HepG2 (cell line): ENCODE measurements at regions not wholly inside any gene's neighbourhood (a gene's known extent, or its start where the extent isn't known, plus 50 kb on each side); places are given as distances from the start of the nearest gene placed in this dataset.

Experiments
- ATAC-seq: fragments of 200-7000 bp; cut with Tn5 transposase; 3 replicates; pipeline ENCODE4 v1.9.1; 2020; ENCODE audit warnings: mild to moderate bottlenecking, moderate library complexity
- BruUV-seq: library from RNA; stranded (reverse); fragments of 400-500 nt; replicated peaks from 2 replicates; lab custom pipeline; 2021; lab: Mats Ljungman, UMichigan
- CTCF ChIA-PET: fragments of 300-600 bp; formaldehyde crosslinking; extraction: SDS; loops from one replicate; lab custom pipeline; 2021; ENCODE audit warnings: low total read pairs, inconsistent platforms, low intra/inter-chr PET ratio; lab: Yijun Ruan, JAX
- POLR2A ChIA-PET: fragments of 350-600 bp; sonication (Branson Sonifier 250); formaldehyde crosslinking; loops from one replicate; lab custom pipeline; 2020; ENCODE audit warnings: antibody characterized with exemption, inconsistent platforms; lab: Yijun Ruan, JAX
- DNase-seq: peaks from one replicate; pipeline ENCODE4 v3.0.0-alpha.2; 2015; ENCODE audit warnings: low spot score
- FAIRE-seq: peaks from 3 replicates; lab custom pipeline; 2011; peaks lifted over from hg19 to GRCh38; lab: Jason Lieb, UNC
- H2AFZ ChIP-seq: one replicate; pipeline ENCODE4 v1.6.1; 2011; ENCODE audit warnings: low read length, inconsistent platforms
- H3K27ac ChIP-seq: fragments of 300-600 bp; 3 replicates; pipeline ENCODE4 v1.8.0; 2011; ENCODE audit warnings: mixed run types, mild to moderate bottlenecking, mixed read lengths, low read length, inconsistent platforms; ENCODE audit not compliant: insufficient read depth; ENCODE audit errors: extremely low read length
- H3K27me3 ChIP-seq, 2 experiments: fragments of 200-600 bp in 1 of 2; 2 replicates in 1 of 2; 3 replicates in 1 of 2; pipeline versions ENCODE4 v1.6.0 to v1.8.0; 2011; ENCODE audit warnings: low read length in 2 of 2, mild to moderate bottlenecking in 2 of 2, moderate library complexity in 2 of 2, inconsistent platforms in 1 of 2; ENCODE audit not compliant: insufficient read depth in 2 of 2, control insufficient read depth in 1 of 2
- H3K36me3 ChIP-seq, 2 experiments: fragments of 200-600 bp in 1 of 2; replicated peaks in 1 of 2; 2 replicates in 1 of 2; 3 replicates in 1 of 2; pipeline versions ENCODE4 v1.5.1 to v1.8.0; 2011; ENCODE audit warnings: low read length in 2 of 2, inconsistent platforms in 1 of 2; ENCODE audit not compliant: insufficient read depth in 2 of 2, control insufficient read depth in 1 of 2
- H3K4me1 ChIP-seq: 2 replicates; pipeline ENCODE4 v1.5.1; 2012; ENCODE audit warnings: low read length, inconsistent platforms; ENCODE audit not compliant: insufficient read depth
- H3K4me2 ChIP-seq: 2 replicates; pipeline ENCODE4 v1.6.0; 2011; ENCODE audit warnings: low read depth, low read length, inconsistent platforms
- H3K4me3 ChIP-seq, 3 experiments: fragments of 200-600 bp in 1 of 3; sonication (generic), shearing (Covaris generic) in 1 of 3; replicated peaks in 1 of 3; 2 replicates each; pipeline ENCODE4 v1.5.1; 2011 to 2016; ENCODE audit warnings: low read length in 3 of 3, inconsistent platforms in 2 of 3, low read depth in 2 of 3, mild to moderate bottlenecking in 2 of 3, control low read depth in 1 of 3, mixed read lengths in 1 of 3; ENCODE audit not compliant: insufficient read depth in 1 of 3
- H3K79me2 ChIP-seq: one replicate; pipeline ENCODE4 v1.6.1; 2011; ENCODE audit warnings: low read length, inconsistent platforms; ENCODE audit not compliant: insufficient read depth
- H3K9ac ChIP-seq: 2 replicates; pipeline ENCODE4 v1.6.0; 2011; ENCODE audit warnings: mild to moderate bottlenecking, low read depth, low read length, inconsistent platforms; ENCODE audit not compliant: insufficient read depth
- H3K9me3 ChIP-seq: 2 replicates; pipeline ENCODE4 v1.5.1; 2012; ENCODE audit warnings: mild to moderate bottlenecking, low read length
- H4K20me1 ChIP-seq: 2 replicates; pipeline ENCODE4 v1.6.0; 2011; ENCODE audit warnings: inconsistent platforms, mild to moderate bottlenecking, low read length, moderate library complexity; ENCODE audit not compliant: insufficient read depth
- AGO2 ChIP-seq: fragments of 200-400 bp; formaldehyde crosslinking; optimal IDR thresholded peaks from 2 replicates; pipeline ENCODE3; 2017; ENCODE audit warnings: mild to moderate bottlenecking, low read depth, low read length, moderate library complexity
- FOXK1 ChIP-seq: sonication (generic); formaldehyde crosslinking; IDR thresholded peaks from 2 replicates; pipeline ENCODE4 v1.4.0; 2020; ENCODE audit warnings: low read depth, missing genetic modification reagents, borderline replicate concordance
- HMG20B ChIP-seq: conservative IDR thresholded peaks from 2 replicates; pipeline ENCODE4 v1.6.1; 2016; ENCODE audit warnings: missing genetic modification reagents, missing compliant biosample characterization
- HMGA1 ChIP-seq: sonication (generic); formaldehyde crosslinking; conservative IDR thresholded peaks from 2 replicates; pipeline ENCODE4 v1.4.0; 2020; ENCODE audit warnings: missing genetic modification reagents
- HOXA5 ChIP-seq: sonication (generic); formaldehyde crosslinking; IDR thresholded peaks from 2 replicates; pipeline ENCODE4 v1.4.0; 2020; ENCODE audit warnings: missing genetic modification reagents
- POLR2AphosphoS2 ChIP-seq: IDR thresholded peaks from 2 replicates; pipeline ENCODE4 v1.6.1; 2011; ENCODE audit warnings: low read depth, low read length, improper control_type of control experiment
- RAD21 ChIP-seq: fragments of 450-650 bp; formaldehyde crosslinking; IDR thresholded peaks from 2 replicates; pipeline ENCODE4 v1.5.0; 2020; ENCODE audit warnings: mild to moderate bottlenecking
- RNF2 ChIP-seq: fragments of 450-650 bp; conservative IDR thresholded peaks from 2 replicates; pipeline ENCODE4 v1.6.1; 2016; ENCODE audit warnings: low read depth
- SMC3 ChIP-seq: IDR thresholded peaks from 2 replicates; pipeline ENCODE4 v1.6.1; 2011; ENCODE audit warnings: low read length, improper control_type of control experiment
- STAG1 ChIP-seq: sonication (generic); formaldehyde crosslinking; IDR thresholded peaks from 2 replicates; pipeline ENCODE4 v1.4.0; 2020; ENCODE audit warnings: missing genetic modification reagents
- TBL1XR1 ChIP-seq: fragments of 150-350 bp; IDR thresholded peaks from 2 replicates; pipeline ENCODE4 v1.6.1; 2014; ENCODE audit warnings: borderline replicate concordance, low read length; ENCODE audit not compliant: partially characterized antibody
- ZNF121 ChIP-seq: sonication (generic); formaldehyde crosslinking; IDR thresholded peaks from 2 replicates; pipeline ENCODE4 v1.5.0; 2020; ENCODE audit warnings: mild to moderate bottlenecking, missing genetic modification reagents
- ZNF549 ChIP-seq: sonication (generic); formaldehyde crosslinking; IDR thresholded peaks from 2 replicates; pipeline ENCODE4 v1.5.0; 2020; ENCODE audit warnings: missing genetic modification reagents
- WGBS: methylation state at CpG from one replicate; pipeline ENCODE4 v1.1.6; 2017; ENCODE audit warnings: low lambda C conversion rate; 5-methylcytosine and 5-hydroxymethylcytosine counted together
- in situ Hi-C: cut with HindIII; loops from 2 replicates; pipeline ENCODE4 v1.10.0; 2017; ENCODE audit warnings: low pct_unique_long_range_greater_than_20kb; ENCODE audit not compliant: extremely low pct_ligation_motif_present
- intact Hi-C: fragments of 100-400 bp; cut with micrococcal nuclease; formaldehyde crosslinking; loops from one replicate; pipeline ENCODE4 v1.10.0; 2022; ENCODE audit not compliant: unreplicated experiment
- TF ChIP-seq, protein P1 (sequence below): sonication (generic); formaldehyde crosslinking; IDR thresholded peaks from 2 replicates; pipeline ENCODE4 v1.5.0; 2020; ENCODE audit warnings: mild to moderate bottlenecking, missing genetic modification reagents, moderate library complexity
- TF ChIP-seq, protein P2 (sequence below): IDR thresholded peaks from 2 replicates; pipeline ENCODE4 v1.6.1; 2016; ENCODE audit warnings: low read depth, borderline replicate concordance
- TF ChIP-seq, protein P3 (sequence below): sonication (generic); formaldehyde crosslinking; IDR thresholded peaks from 2 replicates; pipeline ENCODE4 v1.8.1; 2023; ENCODE audit warnings: missing genetic modification reagents, mild to moderate bottlenecking, borderline replicate concordance
- TF ChIP-seq, protein P4 (sequence below): sonication (generic); IDR thresholded peaks from 2 replicates; pipeline ENCODE4 v1.6.1; 2016; ENCODE audit warnings: low read depth, borderline replicate concordance

DNA sequence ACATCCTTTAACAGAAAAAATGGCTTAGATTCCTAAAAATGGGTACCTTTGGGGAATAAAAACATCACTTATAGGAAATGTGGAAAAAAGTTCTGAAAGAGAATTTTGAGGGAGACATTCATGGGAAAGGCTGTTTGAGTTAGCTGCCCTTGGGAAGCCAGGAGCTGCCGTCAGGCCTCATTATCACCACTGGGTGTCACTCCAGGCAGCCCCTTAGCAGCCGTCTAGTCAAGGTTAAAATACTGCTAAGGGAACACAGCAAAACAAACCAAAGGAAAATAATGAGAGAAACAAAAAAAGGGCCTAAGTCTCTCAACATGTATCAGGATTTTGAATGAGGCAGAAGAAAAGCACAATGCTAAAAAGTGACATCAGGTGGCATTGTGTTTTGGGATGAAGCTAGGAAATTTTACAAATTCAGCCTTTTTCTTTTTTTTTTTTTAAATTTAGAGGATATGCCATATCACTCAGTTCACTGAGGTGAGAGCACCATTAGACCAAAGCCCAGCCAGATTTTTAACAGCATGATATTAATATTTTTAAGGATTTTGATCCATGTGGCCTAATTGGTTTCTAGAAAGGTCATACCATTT is 235.3 kb downstream of the GPAT3 start:
- Histone ChIP-seq H3K79me2 (no peaks in the 10 kb centered on the region), H3K9me3 (no peaks in the 10 kb centered on the region), H3K4me3 (no peak overlapping the region), H3K9ac (no peak overlapping the region), H2AFZ (no peak overlapping the region), H3K4me1 (no peaks in the 10 kb centered on the region), H3K36me3 (no peaks in the 10 kb centered on the region), H3K27me3 (no peaks in the 10 kb centered on the region), H4K20me1 (no peaks in the 10 kb centered on the region), H3K27ac (no peak overlapping the region), H3K4me2 (no peak overlapping the region)
- in situ Hi-C loops (loop anchor here (25.0 kb wide), 1 partner anchor 491 kb away; no protein-coding TSS in a partner anchor), intact Hi-C loops (loop anchor here (1.0 to 5.0 kb wide), 6 partner anchors 81 to 733 kb away; no protein-coding TSS in a partner anchor)
- 0% methylated on average over 2 of the region's 2 CpGs for WGBS
- peak; percentile 15 for FAIRE-seq
- peak; percentile 95 for ATAC-seq
- TF ChIP-seq, protein P1, sequence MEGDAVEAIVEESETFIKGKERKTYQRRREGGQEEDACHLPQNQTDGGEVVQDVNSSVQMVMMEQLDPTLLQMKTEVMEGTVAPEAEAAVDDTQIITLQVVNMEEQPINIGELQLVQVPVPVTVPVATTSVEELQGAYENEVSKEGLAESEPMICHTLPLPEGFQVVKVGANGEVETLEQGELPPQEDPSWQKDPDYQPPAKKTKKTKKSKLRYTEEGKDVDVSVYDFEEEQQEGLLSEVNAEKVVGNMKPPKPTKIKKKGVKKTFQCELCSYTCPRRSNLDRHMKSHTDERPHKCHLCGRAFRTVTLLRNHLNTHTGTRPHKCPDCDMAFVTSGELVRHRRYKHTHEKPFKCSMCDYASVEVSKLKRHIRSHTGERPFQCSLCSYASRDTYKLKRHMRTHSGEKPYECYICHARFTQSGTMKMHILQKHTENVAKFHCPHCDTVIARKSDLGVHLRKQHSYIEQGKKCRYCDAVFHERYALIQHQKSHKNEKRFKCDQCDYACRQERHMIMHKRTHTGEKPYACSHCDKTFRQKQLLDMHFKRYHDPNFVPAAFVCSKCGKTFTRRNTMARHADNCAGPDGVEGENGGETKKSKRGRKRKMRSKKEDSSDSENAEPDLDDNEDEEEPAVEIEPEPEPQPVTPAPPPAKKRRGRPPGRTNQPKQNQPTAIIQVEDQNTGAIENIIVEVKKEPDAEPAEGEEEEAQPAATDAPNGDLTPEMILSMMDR (CRISPR knock-in tag) = peak; percentile 73
- TF ChIP-seq SMC3 (peak; percentile 77), HMGA1 (no peak), RAD21 (peak; percentile 55; the same call in 1 of the 2 replicates), STAG1 (CRISPR knock-in tag) (peak; percentile 84), AGO2 (no peak)
- no TSS peak for BruUV-seq
- ChIA-PET CTCF (interaction anchor here (1.3 to 1.7 kb wide), 3 partner anchors 190 to 732 kb away, joined by 8 to 16 read pairs (median 13); no protein-coding TSS in a partner anchor), POLR2A (no interaction called here)
- peak; percentile 21 for DNase-seq

DNA sequence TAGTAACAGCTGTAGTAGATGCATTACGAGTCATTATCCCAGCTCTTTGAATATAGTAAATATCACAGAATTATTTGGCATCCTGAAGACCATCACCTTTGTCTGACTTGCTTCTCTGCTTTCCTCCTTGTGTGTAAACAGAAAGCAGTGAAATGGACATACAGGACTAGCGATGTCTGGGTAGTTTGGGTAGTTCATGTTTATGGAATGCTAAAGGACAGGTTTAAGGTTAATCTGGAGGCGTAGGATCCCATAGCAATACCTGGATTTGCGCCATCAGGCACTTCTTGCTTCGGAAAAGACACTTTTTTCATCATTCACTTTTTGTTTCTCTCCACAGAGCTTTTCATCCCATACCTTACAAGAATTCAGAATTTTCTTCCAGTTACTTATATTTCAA is 232.2 kb downstream of the GPAT3 start:
- no peaks in the 10 kb centered on the region for H3K27me3 ChIP-seq
- ChIA-PET CTCF (no interaction called here), POLR2A (no interaction called here)
- H3K79me2 ChIP-seq = no peaks in the 10 kb centered on the region
- ATAC-seq = no peak
- no peak for DNase-seq
- no peak overlapping the region for H3K9ac ChIP-seq
- H2AFZ ChIP-seq = no peak overlapping the region
- intact Hi-C loops (no loop called here), in situ Hi-C loops (loop anchor here (25.0 kb wide), 1 partner anchor 494 kb away; no protein-coding TSS in a partner anchor)
- no peak overlapping the region for H3K27ac ChIP-seq
- no peak for FAIRE-seq
- WGBS = 2% methylated on average over 5 of the region's 5 CpGs
- H3K36me3 ChIP-seq = no peaks in the 10 kb centered on the region
- H3K4me3 ChIP-seq = no peak overlapping the region
- H4K20me1 ChIP-seq = no peaks in the 10 kb centered on the region
- BruUV-seq = no TSS peak
- no peaks in the 10 kb centered on the region for H3K9me3 ChIP-seq
- H3K4me1 ChIP-seq = no peaks in the 10 kb centered on the region
- H3K4me2 ChIP-seq = no peak overlapping the region
- TF ChIP-seq RNF2 (no peak), ZNF121 (CRISPR knock-in tag) (no peak), ZNF549 (CRISPR knock-in tag) (no peak), TBL1XR1 (no peak), HOXA5 (CRISPR knock-in tag) (no peak), POLR2AphosphoS2 (no peak), FOXK1 (no peak), HMG20B (CRISPR knock-in tag) (no peak)
- TF ChIP-seq, protein P2, sequence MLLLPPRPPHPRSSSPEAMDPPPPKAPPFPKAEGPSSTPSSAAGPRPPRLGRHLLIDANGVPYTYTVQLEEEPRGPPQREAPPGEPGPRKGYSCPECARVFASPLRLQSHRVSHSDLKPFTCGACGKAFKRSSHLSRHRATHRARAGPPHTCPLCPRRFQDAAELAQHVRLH (CRISPR knock-in tag) = no peak
- TF ChIP-seq, protein P3, sequence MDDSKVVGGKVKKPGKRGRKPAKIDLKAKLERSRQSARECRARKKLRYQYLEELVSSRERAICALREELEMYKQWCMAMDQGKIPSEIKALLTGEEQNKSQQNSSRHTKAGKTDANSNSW = no peak
- TF ChIP-seq, protein P4, sequence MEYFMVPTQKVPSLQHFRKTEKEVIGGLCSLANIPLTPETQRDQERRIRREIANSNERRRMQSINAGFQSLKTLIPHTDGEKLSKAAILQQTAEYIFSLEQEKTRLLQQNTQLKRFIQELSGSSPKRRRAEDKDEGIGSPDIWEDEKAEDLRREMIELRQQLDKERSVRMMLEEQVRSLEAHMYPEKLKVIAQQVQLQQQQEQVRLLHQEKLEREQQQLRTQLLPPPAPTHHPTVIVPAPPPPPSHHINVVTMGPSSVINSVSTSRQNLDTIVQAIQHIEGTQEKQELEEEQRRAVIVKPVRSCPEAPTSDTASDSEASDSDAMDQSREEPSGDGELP = no peak
